ENCODE measurements at regions not wholly inside any gene's neighbourhood (a gene's known extent, or its start where the extent isn't known, plus 50 kb on each side); places are given as distances from the start of the nearest gene placed in this dataset.

GRCh38 chr4:181271116-181271640 lies 972.0 kb upstream of the TENM3 start:
- FAIRE-seq, result no peak
- no peaks in the 10 kb centered on the region for H3K9me3 ChIP-seq (ENCODE audit: low read length)
- ChIA-PET POLR2A (no interaction called here), CTCF (ENCODE audit: low intra/inter-chr PET ratio, low total read pairs) (no interaction called here)
- no peaks in the 10 kb centered on the region for H3K79me2 ChIP-seq (ENCODE audit: insufficient read depth, low read length)
- no peak overlapping the region for H3K4me2 ChIP-seq (ENCODE audit: low read depth, low read length)
- no TSS peak for BruUV-seq (replicated peaks)
- no peak overlapping the region for H3K9ac ChIP-seq (ENCODE audit: insufficient read depth, low read depth, low read length)
- no peak overlapping the region for H2AFZ ChIP-seq (ENCODE audit: low read length)
- no peak for DNase-seq (ENCODE audit: low spot score)
- no peaks in the 10 kb centered on the region for H3K27me3 ChIP-seq (ENCODE audit: control insufficient read depth in 1 of 2, insufficient read depth in 2 of 2, low read length in 2 of 2)
- 19% methylated on average over 8 of the region's 9 CpGs for WGBS (ENCODE audit: low lambda C conversion rate)
- H3K27ac ChIP-seq (ENCODE audit: extremely low read length, insufficient read depth, low read length), result no peak overlapping the region
- in situ Hi-C loops (cut with HindIII; ENCODE audit: extremely low pct_ligation_motif_present, low pct_unique_long_range_greater_than_20kb) (no loop called here), intact Hi-C loops (cut with micrococcal nuclease; ENCODE audit: unreplicated experiment) (no loop called here)
- H3K4me3 ChIP-seq (replicated peaks in 1 of 3; ENCODE audit: insufficient read depth in 1 of 3, low read depth in 2 of 3, low read length in 3 of 3), result no peak overlapping the region
- H3K36me3 ChIP-seq (replicated peaks in 1 of 2; ENCODE audit: control insufficient read depth in 1 of 2, insufficient read depth in 2 of 2, low read length in 2 of 2), result no peaks in the 10 kb centered on the region
- H4K20me1 ChIP-seq (ENCODE audit: insufficient read depth, low read length), result no peaks in the 10 kb centered on the region
- ATAC-seq, result no peak
- H3K4me1 ChIP-seq (ENCODE audit: insufficient read depth, low read length), result no peaks in the 10 kb centered on the region
- TF ChIP-seq PHB2 (IDR thresholded peaks at IDR 0.05; ENCODE audit: partially characterized antibody), result no peak
- TF ChIP-seq TCF12 (IDR thresholded peaks at IDR 0.05), result no peak
- no peak for TF ChIP-seq TCF12 (CRISPR knock-in tag; IDR thresholded peaks at IDR 0.05)
- TF ChIP-seq ZNF354B (CRISPR knock-in tag; IDR thresholded peaks at IDR 0.05), result no peak
- no peak for TF ChIP-seq TEAD3 (CRISPR knock-in tag; optimal IDR thresholded peaks at IDR 0.05; ENCODE audit: borderline replicate concordance)
- TF ChIP-seq, protein P1, sequence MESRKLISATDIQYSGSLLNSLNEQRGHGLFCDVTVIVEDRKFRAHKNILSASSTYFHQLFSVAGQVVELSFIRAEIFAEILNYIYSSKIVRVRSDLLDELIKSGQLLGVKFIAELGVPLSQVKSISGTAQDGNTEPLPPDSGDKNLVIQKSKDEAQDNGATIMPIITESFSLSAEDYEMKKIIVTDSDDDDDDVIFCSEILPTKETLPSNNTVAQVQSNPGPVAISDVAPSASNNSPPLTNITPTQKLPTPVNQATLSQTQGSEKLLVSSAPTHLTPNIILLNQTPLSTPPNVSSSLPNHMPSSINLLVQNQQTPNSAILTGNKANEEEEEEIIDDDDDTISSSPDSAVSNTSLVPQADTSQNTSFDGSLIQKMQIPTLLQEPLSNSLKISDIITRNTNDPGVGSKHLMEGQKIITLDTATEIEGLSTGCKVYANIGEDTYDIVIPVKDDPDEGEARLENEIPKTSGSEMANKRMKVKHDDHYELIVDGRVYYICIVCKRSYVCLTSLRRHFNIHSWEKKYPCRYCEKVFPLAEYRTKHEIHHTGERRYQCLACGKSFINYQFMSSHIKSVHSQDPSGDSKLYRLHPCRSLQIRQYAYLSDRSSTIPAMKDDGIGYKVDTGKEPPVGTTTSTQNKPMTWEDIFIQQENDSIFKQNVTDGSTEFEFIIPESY (CRISPR knock-in tag; IDR thresholded peaks at IDR 0.05), result no peak
- no peak for TF ChIP-seq ZFP90 (CRISPR knock-in tag; IDR thresholded peaks at IDR 0.05; ENCODE audit: borderline replicate concordance)
- no peak for TF ChIP-seq ZNF546 (CRISPR knock-in tag; conservative IDR thresholded peaks at IDR 0.05)
- no peak for TF ChIP-seq ZBTB38 (CRISPR knock-in tag; IDR thresholded peaks at IDR 0.05)
- no peak for TF ChIP-seq ZNF362 (CRISPR knock-in tag; IDR thresholded peaks at IDR 0.05; ENCODE audit: borderline replicate concordance)
- TF ChIP-seq FIP1L1 (IDR thresholded peaks at IDR 0.05; ENCODE audit: borderline replicate concordance, insufficient read depth, low read depth, low read length), result no peak
- TF ChIP-seq NFATC3 (CRISPR knock-in tag; IDR thresholded peaks at IDR 0.05), result no peak
- TF ChIP-seq BRCA1 (CRISPR knock-in tag; IDR thresholded peaks at IDR 0.05), result no peak
- TF ChIP-seq, protein P2, sequence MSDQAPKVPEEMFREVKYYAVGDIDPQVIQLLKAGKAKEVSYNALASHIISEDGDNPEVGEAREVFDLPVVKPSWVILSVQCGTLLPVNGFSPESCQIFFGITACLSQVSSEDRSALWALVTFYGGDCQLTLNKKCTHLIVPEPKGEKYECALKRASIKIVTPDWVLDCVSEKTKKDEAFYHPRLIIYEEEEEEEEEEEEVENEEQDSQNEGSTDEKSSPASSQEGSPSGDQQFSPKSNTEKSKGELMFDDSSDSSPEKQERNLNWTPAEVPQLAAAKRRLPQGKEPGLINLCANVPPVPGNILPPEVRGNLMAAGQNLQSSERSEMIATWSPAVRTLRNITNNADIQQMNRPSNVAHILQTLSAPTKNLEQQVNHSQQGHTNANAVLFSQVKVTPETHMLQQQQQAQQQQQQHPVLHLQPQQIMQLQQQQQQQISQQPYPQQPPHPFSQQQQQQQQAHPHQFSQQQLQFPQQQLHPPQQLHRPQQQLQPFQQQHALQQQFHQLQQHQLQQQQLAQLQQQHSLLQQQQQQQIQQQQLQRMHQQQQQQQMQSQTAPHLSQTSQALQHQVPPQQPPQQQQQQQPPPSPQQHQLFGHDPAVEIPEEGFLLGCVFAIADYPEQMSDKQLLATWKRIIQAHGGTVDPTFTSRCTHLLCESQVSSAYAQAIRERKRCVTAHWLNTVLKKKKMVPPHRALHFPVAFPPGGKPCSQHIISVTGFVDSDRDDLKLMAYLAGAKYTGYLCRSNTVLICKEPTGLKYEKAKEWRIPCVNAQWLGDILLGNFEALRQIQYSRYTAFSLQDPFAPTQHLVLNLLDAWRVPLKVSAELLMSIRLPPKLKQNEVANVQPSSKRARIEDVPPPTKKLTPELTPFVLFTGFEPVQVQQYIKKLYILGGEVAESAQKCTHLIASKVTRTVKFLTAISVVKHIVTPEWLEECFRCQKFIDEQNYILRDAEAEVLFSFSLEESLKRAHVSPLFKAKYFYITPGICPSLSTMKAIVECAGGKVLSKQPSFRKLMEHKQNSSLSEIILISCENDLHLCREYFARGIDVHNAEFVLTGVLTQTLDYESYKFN (CRISPR knock-in tag; conservative IDR thresholded peaks at IDR 0.05), result no peak
- no peak for TF ChIP-seq TCF7L2 (IDR thresholded peaks at IDR 0.05; ENCODE audit: low read depth, low read length)
- TF ChIP-seq, protein P3, sequence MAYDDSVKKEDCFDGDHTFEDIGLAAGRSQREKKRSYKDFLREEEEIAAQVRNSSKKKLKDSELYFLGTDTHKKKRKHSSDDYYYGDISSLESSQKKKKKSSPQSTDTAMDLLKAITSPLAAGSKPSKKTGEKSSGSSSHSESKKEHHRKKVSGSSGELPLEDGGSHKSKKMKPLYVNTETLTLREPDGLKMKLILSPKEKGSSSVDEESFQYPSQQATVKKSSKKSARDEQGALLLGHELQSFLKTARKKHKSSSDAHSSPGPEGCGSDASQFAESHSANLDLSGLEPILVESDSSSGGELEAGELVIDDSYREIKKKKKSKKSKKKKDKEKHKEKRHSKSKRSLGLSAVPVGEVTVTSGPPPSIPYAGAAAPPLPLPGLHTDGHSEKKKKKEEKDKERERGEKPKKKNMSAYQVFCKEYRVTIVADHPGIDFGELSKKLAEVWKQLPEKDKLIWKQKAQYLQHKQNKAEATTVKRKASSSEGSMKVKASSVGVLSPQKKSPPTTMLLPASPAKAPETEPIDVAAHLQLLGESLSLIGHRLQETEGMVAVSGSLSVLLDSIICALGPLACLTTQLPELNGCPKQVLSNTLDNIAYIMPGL (CRISPR knock-in tag; IDR thresholded peaks at IDR 0.05; ENCODE audit: borderline replicate concordance in 1 of 2, low read depth in 1 of 2), result no peak
- no peak for TF ChIP-seq ARNT (IDR thresholded peaks at IDR 0.05)
- no peak for TF ChIP-seq ZNF234 (CRISPR knock-in tag; conservative IDR thresholded peaks at IDR 0.05)

Measured in HepG2 (cell line).